ENCODE measurements at regions not wholly inside any gene's neighbourhood (a gene's known extent, or its start where the extent isn't known, plus 50 kb on each side); places are given as distances from the start of the nearest gene placed in this dataset.

GRCh38 chr22:48173061-48173772, 1410.8 kb downstream of the TBC1D22A start:
- no peak for ATAC-seq
- Histone ChIP-seq H3K9me2 (replicated peaks; ENCODE audit: low read length) (no peaks in the 10 kb centered on the region), H3K4me2 (ENCODE audit: low read length) (no peak overlapping the region), H3K36me3 (ENCODE audit: low read depth, low read length) (no peaks in the 10 kb centered on the region), H4K20me1 (ENCODE audit: low read length) (no peaks in the 10 kb centered on the region), H3F3A (ENCODE audit: low read length, unreplicated experiment) (no peaks in the 10 kb centered on the region), H3K9me3 (ENCODE audit: low read length) (no peaks in the 10 kb centered on the region), H3K9ac (ENCODE audit: low read length) (no peak overlapping the region), H3K4me3 (ENCODE audit: low read length) (no peak overlapping the region), H3K27ac (ENCODE audit: low read length) (no peak overlapping the region), H3K4me1 (ENCODE audit: insufficient read depth, low read length) (no peaks in the 10 kb centered on the region), H3K79me2 (ENCODE audit: low read length) (no peaks in the 10 kb centered on the region), H2AFZ (ENCODE audit: low read length) (no peak overlapping the region), H3K27me3 (ENCODE audit: low read length) (no peaks in the 10 kb centered on the region)
- BruUV-seq (replicated peaks): no TSS peak
- TF ChIP-seq EZH2phosphoT487 (IDR thresholded peaks at IDR 0.05; ENCODE audit: borderline replicate concordance, low read length): no peak
- no peak for TF ChIP-seq CTCF (conservative IDR thresholded peaks at IDR 0.05; ENCODE audit: low read depth, low read length)
- no peak for TF ChIP-seq EZH2 (IDR thresholded peaks at IDR 0.05; ENCODE audit: low read length, unreplicated experiment)
- intact Hi-C loops (cut with micrococcal nuclease): no loop called here
- no peak for DNase-seq
- CTCF ChIA-PET: no interaction called here
- POLR2A ChIA-PET (ENCODE audit: unreplicated experiment): no interaction called here

GRCh38 chr22:48171271-48171691, 1408.8 kb downstream of the TBC1D22A start:
- Histone ChIP-seq H3F3A (ENCODE audit: low read length, unreplicated experiment) (no peaks in the 10 kb centered on the region), H3K9me3 (ENCODE audit: low read length) (no peaks in the 10 kb centered on the region), H3K36me3 (ENCODE audit: low read depth, low read length) (no peaks in the 10 kb centered on the region), H3K4me2 (ENCODE audit: low read length) (no peak overlapping the region), H3K79me2 (ENCODE audit: low read length) (no peaks in the 10 kb centered on the region), H3K27ac (ENCODE audit: low read length) (no peak overlapping the region), H3K9me2 (replicated peaks; ENCODE audit: low read length) (no peaks in the 10 kb centered on the region), H3K9ac (ENCODE audit: low read length) (no peak overlapping the region), H3K4me1 (ENCODE audit: insufficient read depth, low read length) (no peaks in the 10 kb centered on the region), H3K4me3 (ENCODE audit: low read length) (no peak overlapping the region), H3K27me3 (ENCODE audit: low read length) (no peaks in the 10 kb centered on the region), H2AFZ (ENCODE audit: low read length) (no peak overlapping the region), H4K20me1 (ENCODE audit: low read length) (no peaks in the 10 kb centered on the region)
- no peak for DNase-seq
- no peak for TF ChIP-seq EZH2 (IDR thresholded peaks at IDR 0.05; ENCODE audit: low read length, unreplicated experiment)
- TF ChIP-seq EZH2phosphoT487 (IDR thresholded peaks at IDR 0.05; ENCODE audit: borderline replicate concordance, low read length): no peak
- TF ChIP-seq CTCF (conservative IDR thresholded peaks at IDR 0.05; ENCODE audit: low read depth, low read length): no peak
- BruUV-seq (replicated peaks): no TSS peak
- intact Hi-C loops (cut with micrococcal nuclease): no loop called here
- ChIA-PET CTCF (no interaction called here), POLR2A (ENCODE audit: unreplicated experiment) (no interaction called here)
- no peak for ATAC-seq

- ChIA-PET POLR2A (ENCODE audit: unreplicated experiment) (no interaction called here), CTCF (no interaction called here)
- H3K4me2 ChIP-seq (ENCODE audit: low read length): no peak overlapping the region
- H3K4me1 ChIP-seq (ENCODE audit: insufficient read depth, low read length): no peaks in the 10 kb centered on the region
- no peak overlapping the region for H2AFZ ChIP-seq (ENCODE audit: low read length)
- H3K9me2 ChIP-seq (replicated peaks; ENCODE audit: low read length): no peaks in the 10 kb centered on the region
- H3K36me3 ChIP-seq (ENCODE audit: low read depth, low read length): no peaks in the 10 kb centered on the region
- intact Hi-C loops (cut with micrococcal nuclease): no loop called here
- ATAC-seq (no peak), DNase-seq (no peak)
- no peaks in the 10 kb centered on the region for H3K27me3 ChIP-seq (ENCODE audit: low read length)
- H3F3A ChIP-seq (ENCODE audit: low read length, unreplicated experiment): no peaks in the 10 kb centered on the region
- H3K9ac ChIP-seq (ENCODE audit: low read length): no peak overlapping the region
- BruUV-seq (replicated peaks): no TSS peak
- H3K4me3 ChIP-seq (ENCODE audit: low read length): no peak overlapping the region
- H4K20me1 ChIP-seq (ENCODE audit: low read length): no peaks in the 10 kb centered on the region
- no peak overlapping the region for H3K27ac ChIP-seq (ENCODE audit: low read length)
- H3K9me3 ChIP-seq (ENCODE audit: low read length): no peaks in the 10 kb centered on the region
- TF ChIP-seq EZH2 (IDR thresholded peaks at IDR 0.05; ENCODE audit: low read length, unreplicated experiment) (no peak), EZH2phosphoT487 (IDR thresholded peaks at IDR 0.05; ENCODE audit: borderline replicate concordance, low read length) (no peak), CTCF (conservative IDR thresholded peaks at IDR 0.05; ENCODE audit: low read depth, low read length) (no peak)
- no peaks in the 10 kb centered on the region for H3K79me2 ChIP-seq (ENCODE audit: low read length)
These were observed 1406.8 kb downstream of the TBC1D22A start for GRCh38 chr22:48169227-48169626.

Measured in PC-3 (cell line).